Esophagus squamous epithelium (tissue), 4 donors: ENCODE measurements at regions not wholly inside any gene's neighbourhood (a gene's known extent, or its start where the extent isn't known, plus 50 kb on each side); places are given as distances from the start of the nearest gene placed in this dataset.

ENCODE experiments used
- POLR2A ChIP-seq, 4 donors: fragments of 450-650 bp; IDR thresholded peaks; one replicate each; pipeline ENCODE4 v1.6.1; 2017; ENCODE audit warnings: antibody characterized with exemption in 4 of 4, mild to moderate bottlenecking in 4 of 4, moderate library complexity in 3 of 4
- TF ChIP-seq, protein P1 (sequence below), 6 experiments: fragments of 450-650 bp in 4 of 6; fragments of 200-600 bp in 2 of 6; sonication (generic) in 2 of 6; IDR thresholded peaks; one replicate each; pipeline ENCODE4 v1.5.1; 2016 to 2019; ENCODE audit warnings: antibody characterized with exemption in 6 of 6, mild to moderate bottlenecking in 4 of 6, moderate library complexity in 4 of 6

DNA sequence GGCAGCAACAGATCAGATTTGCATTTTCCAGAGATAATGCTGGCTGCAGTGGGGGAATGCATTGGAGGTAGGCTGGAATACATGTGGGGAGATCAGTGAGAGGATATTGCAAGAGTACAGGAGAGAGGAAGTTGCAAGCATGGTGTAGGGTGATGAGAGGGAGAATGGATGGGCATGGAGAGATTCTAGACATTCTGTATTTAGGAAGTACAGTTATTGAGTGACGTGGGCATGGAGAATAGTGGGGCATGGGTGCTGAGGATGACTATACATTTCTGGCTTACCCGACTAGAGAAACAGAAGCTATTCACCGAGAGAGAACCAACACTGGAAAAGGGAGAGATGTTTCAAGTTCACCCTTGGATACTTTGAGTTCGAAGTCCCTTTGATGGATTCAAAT lies 116.9 kb upstream of the SVIL start:
- TF ChIP-seq POLR2A (IDR thresholded peaks at IDR 0.05): no peak
- TF ChIP-seq, protein P1, sequence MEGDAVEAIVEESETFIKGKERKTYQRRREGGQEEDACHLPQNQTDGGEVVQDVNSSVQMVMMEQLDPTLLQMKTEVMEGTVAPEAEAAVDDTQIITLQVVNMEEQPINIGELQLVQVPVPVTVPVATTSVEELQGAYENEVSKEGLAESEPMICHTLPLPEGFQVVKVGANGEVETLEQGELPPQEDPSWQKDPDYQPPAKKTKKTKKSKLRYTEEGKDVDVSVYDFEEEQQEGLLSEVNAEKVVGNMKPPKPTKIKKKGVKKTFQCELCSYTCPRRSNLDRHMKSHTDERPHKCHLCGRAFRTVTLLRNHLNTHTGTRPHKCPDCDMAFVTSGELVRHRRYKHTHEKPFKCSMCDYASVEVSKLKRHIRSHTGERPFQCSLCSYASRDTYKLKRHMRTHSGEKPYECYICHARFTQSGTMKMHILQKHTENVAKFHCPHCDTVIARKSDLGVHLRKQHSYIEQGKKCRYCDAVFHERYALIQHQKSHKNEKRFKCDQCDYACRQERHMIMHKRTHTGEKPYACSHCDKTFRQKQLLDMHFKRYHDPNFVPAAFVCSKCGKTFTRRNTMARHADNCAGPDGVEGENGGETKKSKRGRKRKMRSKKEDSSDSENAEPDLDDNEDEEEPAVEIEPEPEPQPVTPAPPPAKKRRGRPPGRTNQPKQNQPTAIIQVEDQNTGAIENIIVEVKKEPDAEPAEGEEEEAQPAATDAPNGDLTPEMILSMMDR (IDR thresholded peaks at IDR 0.05): no peak
